Lung microvascular endothelial cell (primary cell): ENCODE measurements at regions not wholly inside any gene's neighbourhood (a gene's known extent, or its start where the extent isn't known, plus 50 kb on each side); places are given as distances from the start of the nearest gene placed in this dataset.

Experiments
- DNase-seq, 2 donors: peaks; one replicate each; pipeline versions ENCODE4 v3.0.0 to v3.0.0-alpha.2; 2010; ENCODE audit warnings: low read depth in 2 of 2

DNA sequence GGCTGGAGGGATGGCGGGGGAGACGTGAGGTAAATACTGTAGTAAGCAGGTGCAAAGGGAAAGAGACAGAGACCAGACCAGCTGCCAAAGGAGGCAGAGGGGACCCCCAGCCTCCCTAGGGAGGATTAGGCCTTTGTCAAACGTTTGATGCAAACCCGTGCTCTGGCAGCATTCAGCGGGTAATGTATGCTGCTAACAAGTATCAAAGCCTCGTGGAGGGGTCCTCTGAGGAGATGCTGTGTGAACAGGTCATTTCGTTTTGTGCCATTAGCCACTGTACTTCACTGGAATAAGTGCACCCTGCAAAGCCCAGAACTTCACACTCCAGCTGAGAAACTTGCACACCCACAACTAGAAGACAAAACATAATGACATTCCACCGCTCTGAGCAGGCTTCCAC lies 644.5 kb downstream of the NPHP4 start:
- no peak for DNase-seq

DNA sequence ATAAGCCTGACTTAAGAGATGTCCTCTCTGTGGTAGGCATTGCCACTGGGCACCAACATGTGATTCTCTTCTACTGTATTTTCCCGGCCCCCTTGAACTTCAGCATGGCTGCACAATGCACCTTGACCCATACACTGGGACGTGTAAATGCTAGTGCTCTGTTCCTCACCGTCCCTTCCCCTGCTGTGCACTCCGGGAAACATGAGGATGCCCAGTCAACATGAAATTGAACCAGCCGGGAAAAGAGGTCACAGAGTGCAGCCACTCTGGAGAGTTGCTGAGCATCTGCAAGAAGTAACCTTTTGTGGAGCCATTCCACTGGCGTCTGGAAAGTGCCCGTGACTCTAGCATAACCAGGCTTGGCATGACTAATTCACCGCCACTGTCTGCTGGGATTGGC lies 646.7 kb downstream of the NPHP4 start:
- DNase-seq = no peak

DNA sequence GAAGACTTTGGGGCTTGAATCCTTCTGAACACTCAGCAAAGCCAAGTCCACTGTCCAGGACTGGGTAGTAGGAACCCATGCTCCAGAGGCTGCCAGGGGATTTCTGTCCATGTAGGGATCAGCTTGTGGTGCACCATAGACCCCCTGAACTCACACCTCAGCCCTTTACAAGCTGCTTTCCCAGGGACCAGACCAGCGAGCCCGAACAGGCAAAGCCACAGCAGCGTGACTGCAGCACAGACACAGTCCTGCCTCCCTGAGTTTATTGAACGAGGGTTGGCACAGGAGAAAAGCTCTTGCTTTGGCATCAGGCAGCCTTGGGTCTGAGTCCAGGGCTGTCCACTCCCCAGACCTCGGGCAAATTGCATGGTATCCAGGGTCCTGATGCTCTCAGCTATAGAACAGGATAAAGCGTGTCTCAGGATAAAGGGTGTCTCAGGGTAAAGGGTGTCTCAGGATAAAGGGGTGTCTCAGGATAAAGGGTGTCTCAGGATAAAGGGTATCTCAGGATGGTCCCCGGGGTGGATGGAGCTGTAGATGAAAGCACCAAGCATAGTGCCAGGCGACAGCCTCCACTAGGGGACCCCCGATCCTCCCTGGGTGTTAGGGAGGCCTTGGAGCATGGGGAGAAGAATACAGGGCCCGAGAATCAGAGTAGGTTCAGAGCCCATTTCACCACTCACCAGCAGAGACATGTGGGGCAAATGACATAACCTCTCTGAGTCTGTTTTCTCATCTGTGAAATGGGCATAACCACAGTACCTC lies 648.8 kb downstream of the NPHP4 start:
- DNase-seq = no peak

DNA sequence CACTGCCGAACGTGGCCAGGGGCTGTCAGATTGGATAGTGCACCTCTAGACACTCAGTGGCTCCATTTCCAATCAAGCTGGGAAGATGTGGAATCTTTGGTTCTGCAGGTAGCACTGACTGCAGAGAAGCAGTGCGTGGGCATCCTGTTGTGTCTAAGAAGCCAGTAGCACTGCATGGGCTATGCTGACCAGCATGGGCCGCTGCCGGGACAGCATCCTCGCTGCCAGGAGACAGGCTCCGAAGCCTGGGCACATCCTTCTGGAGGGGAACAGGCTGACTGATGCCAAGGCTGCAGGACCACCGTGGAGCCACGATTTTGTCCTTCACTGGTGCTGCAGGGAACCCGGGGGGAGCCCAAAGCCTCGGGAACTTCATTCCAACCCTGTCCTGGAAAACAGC lies 649.4 kb downstream of the NPHP4 start:
- DNase-seq = no peak

DNA sequence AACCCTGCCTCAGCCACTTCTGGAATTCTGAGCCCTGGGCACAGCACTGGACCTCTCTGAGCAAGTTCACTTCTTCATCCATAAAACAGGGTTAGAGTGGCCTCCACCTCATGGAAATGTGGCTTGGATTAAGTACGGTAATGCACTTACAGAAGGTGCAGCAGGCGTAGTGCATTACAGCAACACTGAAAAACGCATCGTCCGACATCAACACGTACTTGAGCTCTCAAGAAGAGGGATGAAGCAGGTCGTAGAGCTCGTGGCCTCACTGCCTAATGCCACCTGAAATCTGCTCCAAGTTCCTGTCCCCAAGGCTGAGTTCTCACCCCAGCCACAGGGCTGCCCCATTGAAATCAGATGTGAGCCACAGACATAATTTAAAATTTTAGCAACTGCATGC lies 650.1 kb downstream of the NPHP4 start:
- DNase-seq = no peak

DNA sequence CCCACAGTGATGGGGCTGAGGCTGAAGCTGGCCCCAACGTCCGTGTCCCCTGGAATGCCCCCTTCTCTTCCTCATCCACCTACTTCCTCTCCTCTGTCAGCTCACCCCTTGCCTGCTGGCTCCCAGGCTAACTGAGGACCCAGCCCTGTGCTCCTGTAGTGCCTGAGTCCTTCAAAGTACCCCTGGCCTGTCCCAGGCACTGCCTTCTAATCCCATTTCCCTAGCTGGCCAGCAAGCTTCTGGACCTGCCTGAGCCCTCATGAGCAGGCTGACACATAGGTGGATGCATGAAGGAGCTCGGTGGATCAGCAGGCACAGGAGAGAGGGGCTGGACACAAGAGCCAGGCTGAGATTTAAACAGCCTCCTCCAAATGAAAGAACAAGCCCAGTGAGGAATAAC lies 650.8 kb downstream of the NPHP4 start:
- no peak for DNase-seq

DNA sequence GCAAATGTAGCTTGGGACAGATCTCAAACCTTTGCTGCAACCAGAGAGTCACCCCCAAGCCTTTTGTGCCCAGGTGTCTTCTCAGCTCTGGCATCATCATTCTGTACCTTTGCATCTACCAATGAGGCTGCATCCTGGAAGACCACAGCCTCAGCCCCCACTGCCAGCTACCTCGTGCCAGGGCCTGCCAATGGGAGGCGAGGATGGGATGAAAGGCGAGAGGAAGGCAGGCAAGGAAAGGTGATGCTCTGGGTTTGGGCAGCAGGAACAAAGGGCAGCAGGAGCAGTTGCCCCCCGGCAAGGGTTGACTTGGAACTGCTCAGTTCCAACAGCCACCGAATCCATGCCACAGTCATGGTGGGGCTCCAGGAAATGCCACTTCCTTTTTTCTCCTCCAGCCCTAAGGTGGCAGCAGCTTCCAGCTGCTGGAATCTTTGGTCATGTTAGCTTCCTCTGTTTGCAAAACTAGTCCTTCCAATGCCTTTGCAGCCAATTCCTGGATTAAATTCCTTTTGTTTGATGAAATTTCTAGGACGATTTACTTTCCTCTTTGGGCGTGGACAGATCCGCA lies 651.6 kb downstream of the NPHP4 start:
- DNase-seq = no peak

DNA sequence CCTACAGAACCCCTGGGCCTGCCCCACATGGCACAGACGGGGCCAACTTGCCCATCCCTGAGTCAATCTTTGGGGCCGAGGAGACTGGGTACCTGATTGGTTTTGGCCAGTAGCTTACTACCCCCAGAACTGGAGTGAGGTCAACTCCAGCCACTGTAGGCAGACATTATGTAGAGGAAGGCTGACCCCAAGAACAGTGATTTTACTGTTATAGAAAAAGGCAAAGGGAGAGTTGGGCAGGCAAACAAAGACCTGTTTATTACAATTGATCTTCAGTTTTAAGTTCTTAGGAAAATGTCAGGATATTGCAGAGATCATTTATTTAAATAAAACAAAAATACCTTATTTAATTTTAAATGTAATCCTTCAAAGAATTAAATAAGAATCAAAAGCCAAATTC lies 653.8 kb downstream of the NPHP4 start:
- no peak for DNase-seq

DNA sequence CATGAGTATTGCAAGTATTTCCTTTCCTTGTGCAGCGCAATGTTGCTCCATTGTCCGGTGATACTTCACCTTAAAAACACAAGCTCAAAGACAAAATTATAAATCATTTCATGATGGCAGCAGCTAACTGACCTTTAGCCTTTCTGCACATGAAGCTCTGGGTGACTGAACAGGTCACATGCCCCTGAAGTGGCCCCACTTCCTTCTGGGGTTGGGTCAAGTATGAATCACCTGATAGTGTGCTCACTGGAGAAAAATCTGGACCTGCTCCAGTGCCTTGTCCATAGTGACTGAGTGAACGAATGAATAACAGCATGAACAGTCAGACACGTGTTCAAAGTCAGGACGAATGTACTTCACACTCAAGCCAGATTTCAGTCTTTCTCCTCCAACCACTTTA lies 658.9 kb downstream of the NPHP4 start:
- no peak for DNase-seq

DNA sequence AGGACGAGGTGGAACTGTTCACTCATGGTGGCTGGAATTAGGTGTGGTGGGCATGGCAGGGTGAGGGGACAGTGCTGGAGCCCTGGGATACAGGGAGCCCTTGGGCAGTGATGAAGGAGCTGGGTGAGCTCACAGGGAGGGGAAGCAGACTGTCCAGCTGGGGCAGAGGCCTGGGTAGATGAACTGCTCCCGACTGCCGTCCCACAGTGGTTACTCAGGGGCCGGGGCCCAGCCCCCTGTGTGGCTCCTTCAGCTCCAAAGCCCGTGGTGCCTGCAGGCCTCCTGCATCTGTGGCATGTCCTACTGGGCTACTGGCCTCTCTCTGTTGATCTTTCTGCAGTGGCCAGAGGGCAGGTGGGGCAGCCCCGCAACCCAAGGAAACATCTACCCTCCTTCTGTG lies 661.1 kb downstream of the NPHP4 start:
- no peak for DNase-seq

DNA sequence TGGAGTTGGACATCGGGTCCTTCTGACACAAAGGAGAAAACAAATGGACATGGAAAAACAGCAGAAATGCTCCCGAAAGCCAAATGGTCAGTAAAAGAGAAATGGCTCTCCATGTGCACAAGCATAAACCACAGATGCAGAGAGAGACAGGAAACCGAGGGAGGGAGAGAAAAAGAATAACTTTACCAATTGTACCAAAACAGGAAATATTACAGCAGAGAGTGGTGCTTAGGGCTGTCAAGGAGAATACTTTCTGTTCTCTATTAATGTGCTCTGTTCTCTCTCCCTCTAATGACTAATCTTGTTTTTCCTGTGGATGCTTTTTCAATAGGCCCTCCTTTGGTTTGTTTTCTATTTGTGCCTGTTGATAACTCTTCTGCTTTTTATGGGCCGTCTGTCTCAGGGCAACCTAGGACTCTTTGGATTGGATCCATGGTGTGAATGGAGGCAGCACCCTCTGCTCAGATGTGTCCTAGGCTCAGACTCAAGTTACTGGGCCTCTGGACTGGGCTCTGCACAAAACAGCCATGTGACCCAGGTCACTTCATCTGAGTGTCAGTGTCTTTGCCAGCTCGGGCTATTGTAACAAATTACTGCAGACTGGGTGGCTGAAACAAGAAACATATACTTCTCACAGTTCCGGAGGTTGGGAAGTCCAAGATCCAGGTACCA lies 663.0 kb downstream of the NPHP4 start:
- no peak for DNase-seq

DNA sequence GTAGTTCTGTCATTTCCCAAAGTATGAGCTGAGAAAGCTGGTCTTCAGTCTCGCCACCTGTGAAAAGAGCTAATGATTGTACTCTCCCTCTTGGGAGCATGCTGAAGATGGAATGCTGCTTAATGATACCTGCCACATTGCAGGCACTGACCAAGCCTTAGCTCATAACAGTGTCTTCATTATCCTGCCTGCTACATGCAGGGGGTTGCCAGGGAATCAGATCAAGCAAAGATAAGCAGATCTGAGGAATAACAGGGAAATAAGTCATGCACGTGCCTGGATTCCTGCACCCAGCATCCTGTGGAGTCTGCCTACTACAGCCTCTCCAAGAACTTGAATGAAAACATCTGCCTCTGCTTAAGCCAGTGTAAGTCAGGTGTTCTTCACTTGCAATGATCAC lies 667.3 kb downstream of the NPHP4 start:
- DNase-seq = no peak

DNA sequence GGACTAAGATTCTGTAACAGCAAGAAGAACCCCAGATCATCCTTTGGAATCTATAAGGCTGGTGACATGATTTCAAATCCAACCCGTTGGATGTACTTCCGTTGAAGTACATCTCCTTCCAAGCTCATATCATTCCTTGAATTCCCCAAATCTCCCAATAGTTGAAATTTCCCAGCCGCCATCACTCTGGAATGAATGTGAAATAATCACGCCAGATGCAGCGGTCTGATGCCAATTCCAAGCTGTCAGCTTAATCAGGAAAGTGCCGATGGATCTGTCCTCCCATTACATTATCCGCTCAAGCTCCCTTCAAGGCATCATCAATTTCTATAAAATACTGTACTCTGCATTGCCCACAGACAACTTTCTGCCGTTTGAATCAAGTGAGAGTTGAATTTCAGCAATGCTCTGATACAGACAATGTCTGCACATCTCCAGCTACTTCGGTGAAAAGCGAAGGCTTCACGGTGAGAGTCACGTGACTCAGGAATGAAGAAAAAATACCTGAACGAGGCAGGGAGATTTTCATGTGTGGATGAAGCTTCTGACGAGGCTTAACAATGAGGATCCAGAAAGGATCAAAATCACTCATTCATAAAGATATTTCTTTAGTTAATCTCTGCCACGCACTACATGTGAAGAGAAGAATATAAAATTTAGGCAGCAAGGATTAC lies 663.9 kb downstream of the AJAP1 start:
- DNase-seq = no peak

DNA sequence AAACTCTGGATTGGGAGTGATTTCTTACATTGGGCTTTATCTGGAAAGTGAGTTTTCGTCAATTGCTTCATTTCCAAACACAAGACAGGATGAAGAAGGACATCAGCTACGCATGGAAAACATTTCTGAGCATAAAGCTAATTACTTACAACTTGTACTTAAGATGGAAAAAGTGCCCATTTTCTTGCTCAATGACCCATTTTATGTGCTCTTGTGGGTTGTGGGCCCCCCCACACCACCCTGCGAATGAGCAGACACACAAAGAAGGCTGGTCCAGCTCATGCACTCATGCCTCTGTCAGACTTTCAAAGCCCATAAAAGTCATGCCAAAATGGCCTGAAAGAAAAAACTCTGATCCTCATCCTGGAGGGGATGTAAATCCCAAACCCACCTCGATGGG lies 663.0 kb downstream of the AJAP1 start:
- DNase-seq = no peak

DNA sequence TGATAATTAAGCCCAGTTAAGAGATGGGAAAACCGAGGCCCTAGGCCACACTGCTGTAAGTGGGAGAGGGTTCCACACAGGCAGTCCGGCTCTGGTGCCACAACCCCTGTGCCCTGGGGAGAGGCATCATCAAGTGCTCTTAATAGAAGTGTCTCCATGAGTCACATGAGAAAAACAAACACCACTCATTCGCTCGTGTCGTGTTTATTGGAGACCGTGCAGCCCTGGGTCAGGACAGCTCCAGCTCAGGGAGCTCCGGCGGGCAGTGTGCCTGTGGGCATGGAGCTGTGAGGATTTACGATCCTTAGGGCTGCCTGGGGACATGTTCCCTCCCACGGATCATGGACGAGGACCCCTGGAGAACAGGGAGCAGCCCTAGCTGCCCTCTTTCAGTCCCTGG lies 658.5 kb downstream of the AJAP1 start:
- DNase-seq = no peak

DNA sequence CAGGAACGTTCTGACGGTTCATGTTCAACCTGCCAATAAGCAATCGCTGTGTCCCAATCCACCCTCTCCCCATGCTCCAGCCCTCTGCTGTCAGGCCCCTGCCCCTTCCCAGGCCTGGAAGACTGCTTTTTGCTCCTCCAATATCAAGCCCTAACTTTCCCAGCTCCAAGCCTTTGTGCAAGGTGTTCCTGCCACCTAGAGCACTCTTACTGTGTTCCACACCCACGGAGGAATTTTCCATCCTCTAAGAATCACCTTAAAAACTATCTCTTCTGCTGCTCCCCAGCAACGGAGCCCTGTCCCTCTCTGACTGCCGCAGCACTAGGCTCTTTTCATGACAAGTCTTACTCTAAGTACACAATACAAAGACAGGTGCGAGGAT lies 657.9 kb downstream of the AJAP1 start:
- no peak for DNase-seq

DNA sequence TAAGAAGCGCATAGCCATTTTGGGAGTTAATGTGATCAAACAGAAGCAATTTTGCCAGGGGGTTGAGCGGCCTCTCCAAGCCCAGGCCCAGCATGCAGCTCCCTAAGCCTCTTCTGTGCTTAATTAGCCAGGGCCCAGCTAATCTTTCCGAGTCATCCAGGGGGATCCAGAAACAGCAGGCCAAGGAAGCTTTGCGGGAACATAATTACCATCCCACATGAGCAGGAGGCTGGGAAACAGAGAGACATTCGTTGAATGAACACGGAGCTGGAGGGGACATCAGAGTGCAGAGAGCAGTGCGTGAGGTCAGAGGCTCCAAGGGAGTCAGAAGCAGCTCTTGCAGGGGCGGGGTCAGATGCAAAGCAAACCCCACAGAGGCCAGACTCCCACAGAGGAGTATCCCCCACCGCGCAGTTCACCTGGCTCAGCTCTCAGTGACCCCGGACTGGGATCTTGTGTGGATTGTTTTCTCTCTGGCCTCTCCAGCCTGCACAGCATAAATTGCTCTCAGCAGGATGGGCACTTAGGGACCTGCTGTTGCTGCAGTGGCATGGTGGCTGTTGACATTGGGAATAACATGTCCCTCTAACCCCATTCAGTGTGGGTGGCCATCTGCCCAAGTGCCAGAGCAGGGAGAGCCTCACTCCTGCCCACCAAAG lies 657.4 kb downstream of the AJAP1 start:
- no peak for DNase-seq

DNA sequence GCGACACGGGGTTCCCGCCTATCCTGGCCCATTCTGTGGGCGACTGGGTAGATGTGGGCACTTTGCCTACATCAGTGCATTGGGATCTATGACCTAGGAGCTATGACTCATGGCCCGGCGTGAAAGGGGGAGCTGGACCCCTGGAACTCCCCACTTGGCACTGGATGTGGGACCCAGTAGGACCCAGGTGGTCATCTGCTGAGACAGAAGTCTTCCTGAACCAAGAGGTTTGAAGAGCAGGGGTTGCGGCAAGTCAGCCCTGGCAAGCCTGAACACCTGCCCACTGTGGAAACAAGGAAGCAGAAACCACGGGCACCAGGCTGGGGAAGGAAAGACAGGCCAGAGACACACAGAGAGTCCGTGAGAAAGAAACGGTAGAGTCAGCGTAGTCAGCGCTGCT lies 656.7 kb downstream of the AJAP1 start:
- no peak for DNase-seq

DNA sequence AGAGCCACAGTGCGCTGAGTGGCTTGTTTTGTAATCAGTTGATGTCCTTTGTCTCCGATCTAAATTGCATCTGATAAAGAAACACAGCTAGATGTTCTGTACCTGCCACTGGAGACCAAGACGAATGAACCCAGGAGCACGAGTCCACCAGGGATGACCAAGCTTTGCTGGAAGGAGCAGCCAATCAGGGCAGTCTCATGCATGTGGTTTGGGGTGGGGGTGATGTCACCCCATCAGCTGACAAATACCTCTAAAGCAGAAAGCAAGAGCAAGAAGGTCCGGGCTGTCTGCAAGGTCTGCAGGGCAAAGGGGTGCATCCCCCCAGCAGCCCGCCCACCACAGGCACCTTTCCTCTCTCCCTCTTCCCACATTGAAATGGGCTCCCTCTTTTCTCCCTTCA lies 653.8 kb downstream of the AJAP1 start:
- DNase-seq = no peak

DNA sequence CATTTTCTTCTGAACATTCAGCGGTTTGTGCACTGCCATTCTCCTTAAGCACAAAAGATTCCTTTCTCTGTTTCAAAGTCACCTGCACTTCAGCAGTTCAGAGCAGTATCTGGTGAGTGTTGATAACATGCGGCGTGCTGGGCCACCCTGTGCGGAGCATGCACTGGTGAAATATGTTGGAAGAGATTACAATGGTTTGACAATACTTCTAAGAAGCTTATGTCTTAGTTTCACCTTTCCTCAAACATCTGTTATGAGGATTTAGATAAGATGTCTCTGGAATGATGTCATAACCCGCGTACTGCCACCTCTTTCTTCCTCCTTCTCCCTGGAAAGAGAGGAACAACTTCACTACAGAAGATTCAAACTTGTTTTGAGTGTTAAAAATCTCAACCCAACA lies 650.3 kb downstream of the AJAP1 start:
- DNase-seq = no peak

DNA sequence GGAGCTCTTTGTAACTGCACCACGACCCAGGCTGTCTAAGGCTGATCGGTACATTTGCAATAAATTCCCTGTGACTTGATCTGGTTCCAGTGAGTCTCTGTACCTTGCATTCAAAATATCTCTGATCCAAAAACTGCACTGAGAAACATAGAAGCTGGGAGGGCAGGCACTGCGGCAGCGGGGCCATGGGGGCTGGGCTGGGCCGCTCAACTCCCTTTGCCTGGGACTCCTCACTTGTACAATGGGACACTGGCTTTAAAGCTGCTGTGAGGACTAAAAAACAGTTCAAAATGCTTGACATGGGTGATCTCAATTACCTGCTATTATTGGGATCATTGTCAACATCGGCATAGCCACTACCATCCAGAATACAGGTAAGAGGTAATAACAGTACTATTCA lies 644.0 kb downstream of the AJAP1 start:
- DNase-seq = no peak

DNA sequence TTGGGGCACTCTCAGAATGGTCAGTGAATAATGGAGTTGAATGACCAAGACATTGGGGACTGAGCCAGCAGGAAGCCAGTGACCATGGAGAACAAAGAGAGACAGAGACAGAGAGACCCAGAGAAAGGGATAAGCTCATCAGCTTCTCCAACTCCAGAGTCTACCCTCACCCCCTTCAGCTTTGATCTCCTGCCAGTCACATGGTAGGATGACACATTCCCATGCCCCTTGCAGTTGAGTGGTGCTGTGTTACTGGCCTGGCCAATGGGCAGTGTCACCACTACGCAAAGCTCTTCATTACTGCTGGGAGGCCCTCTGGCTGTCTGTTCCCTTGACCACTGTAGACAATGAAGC lies 643.5 kb downstream of the AJAP1 start:
- no peak for DNase-seq
